Breast epithelium (tissue), 4 donors: ENCODE measurements at regions not wholly inside any gene's neighbourhood (a gene's known extent, or its start where the extent isn't known, plus 50 kb on each side); places are given as distances from the start of the nearest gene placed in this dataset.

Experiments used
- DNase-seq, 2 donors: peaks; one replicate each; pipeline ENCODE4 v3.0.0-alpha.2; 2019; ENCODE audit warnings: low spot score in 2 of 2
- H3K27ac ChIP-seq, 2 donors: fragments of 200-600 bp; sonication (generic) in 1 of 2; one replicate each; pipeline ENCODE4 v1.5.1; 2016 to 2019; ENCODE audit warnings: mild to moderate bottlenecking in 1 of 2
- H3K27me3 ChIP-seq, 2 donors: fragments of 200-600 bp; sonication (generic) in 1 of 2; one replicate each; pipeline versions ENCODE4 v1.5.1 to v1.6.0; 2017 to 2019; ENCODE audit warnings: control low read depth in 1 of 2, mild to moderate bottlenecking in 1 of 2
- H3K36me3 ChIP-seq: fragments of 200-600 bp; one replicate; pipeline ENCODE4 v1.5.1; 2019
- H3K4me1 ChIP-seq, 2 donors: fragments of 200-600 bp; sonication (generic); one replicate each; pipeline ENCODE4 v1.5.1; 2016 to 2019; ENCODE audit warnings: control low read depth in 1 of 2
- H3K4me3 ChIP-seq, 3 donors: fragments of 200-600 bp; sonication (generic); 1 replicate in 2 of 3; 2 replicates in 1 of 3; pipeline ENCODE4 v1.5.1; 2016 to 2019; ENCODE audit warnings: mild to moderate bottlenecking in 3 of 3, moderate library complexity in 2 of 3
- H3K9me3 ChIP-seq, 2 donors: fragments of 200-600 bp; sonication (generic) in 1 of 2; one replicate each; pipeline ENCODE4 v1.5.1; 2016 to 2019; ENCODE audit warnings: control low read depth in 1 of 2
- POLR2A ChIP-seq: fragments of 450-650 bp; IDR thresholded peaks from one replicate; pipeline ENCODE4 v1.6.1; 2016; ENCODE audit warnings: antibody characterized with exemption, mild to moderate bottlenecking, moderate library complexity
- POLR2AphosphoS5 ChIP-seq, 3 donors: sonication (generic); formaldehyde crosslinking; IDR thresholded peaks; one replicate each; pipeline ENCODE4 v1.6.1; 2017; ENCODE audit warnings: antibody characterized with exemption in 3 of 3
- intact Hi-C: fragments of 100-400 bp; cut with DNase I; formaldehyde crosslinking; loops from one replicate; pipeline ENCODE4 v1.15.1; 2023; ENCODE audit warnings: low total_unique reads
- TF ChIP-seq, protein P1 (sequence below), 3 donors: fragments of 450-650 bp; IDR thresholded peaks; one replicate each; pipeline ENCODE4 v1.5.1; 2016 to 2017; ENCODE audit warnings: antibody characterized with exemption in 3 of 3, mild to moderate bottlenecking in 3 of 3, moderate library complexity in 3 of 3

DNA sequence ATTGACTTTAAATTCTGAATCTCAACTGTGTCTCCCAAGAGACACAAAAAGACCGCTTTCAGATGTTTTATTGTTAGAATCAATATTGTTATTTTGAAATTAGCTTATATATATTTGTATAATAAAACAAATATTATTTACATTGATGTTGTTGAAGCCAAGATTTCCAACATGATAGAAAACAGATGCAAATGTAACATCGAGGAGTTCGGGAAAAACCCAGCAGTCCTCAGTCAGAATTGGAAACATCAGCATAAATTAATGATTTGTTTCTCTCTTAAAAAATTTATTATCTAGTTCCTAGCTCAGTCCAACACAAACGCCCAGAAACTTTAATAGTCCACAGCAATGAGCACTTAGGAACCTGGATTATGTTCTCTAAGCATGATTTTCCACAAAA lies 1330.4 kb downstream of the TBC1D22A start:
- DNase-seq = no peak
- TF ChIP-seq POLR2A (no peak), POLR2AphosphoS5 (IDR thresholded peaks at IDR 0.05) (no peak)
- TF ChIP-seq, protein P1, sequence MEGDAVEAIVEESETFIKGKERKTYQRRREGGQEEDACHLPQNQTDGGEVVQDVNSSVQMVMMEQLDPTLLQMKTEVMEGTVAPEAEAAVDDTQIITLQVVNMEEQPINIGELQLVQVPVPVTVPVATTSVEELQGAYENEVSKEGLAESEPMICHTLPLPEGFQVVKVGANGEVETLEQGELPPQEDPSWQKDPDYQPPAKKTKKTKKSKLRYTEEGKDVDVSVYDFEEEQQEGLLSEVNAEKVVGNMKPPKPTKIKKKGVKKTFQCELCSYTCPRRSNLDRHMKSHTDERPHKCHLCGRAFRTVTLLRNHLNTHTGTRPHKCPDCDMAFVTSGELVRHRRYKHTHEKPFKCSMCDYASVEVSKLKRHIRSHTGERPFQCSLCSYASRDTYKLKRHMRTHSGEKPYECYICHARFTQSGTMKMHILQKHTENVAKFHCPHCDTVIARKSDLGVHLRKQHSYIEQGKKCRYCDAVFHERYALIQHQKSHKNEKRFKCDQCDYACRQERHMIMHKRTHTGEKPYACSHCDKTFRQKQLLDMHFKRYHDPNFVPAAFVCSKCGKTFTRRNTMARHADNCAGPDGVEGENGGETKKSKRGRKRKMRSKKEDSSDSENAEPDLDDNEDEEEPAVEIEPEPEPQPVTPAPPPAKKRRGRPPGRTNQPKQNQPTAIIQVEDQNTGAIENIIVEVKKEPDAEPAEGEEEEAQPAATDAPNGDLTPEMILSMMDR (IDR thresholded peaks at IDR 0.05) = no peak
- H3K4me1 ChIP-seq = peaks cover 0 to 7% of the 10 kb centered on the region in 2 donors
- H3K27ac ChIP-seq = no peak overlapping the region
- no peaks in the 10 kb centered on the region for H3K9me3 ChIP-seq
- H3K36me3 ChIP-seq = no peaks in the 10 kb centered on the region
- intact Hi-C loops = no loop called here
- H3K4me3 ChIP-seq = no peak overlapping the region
- H3K27me3 ChIP-seq = peaks cover 0 to 21% of the 10 kb centered on the region in 2 donors

DNA sequence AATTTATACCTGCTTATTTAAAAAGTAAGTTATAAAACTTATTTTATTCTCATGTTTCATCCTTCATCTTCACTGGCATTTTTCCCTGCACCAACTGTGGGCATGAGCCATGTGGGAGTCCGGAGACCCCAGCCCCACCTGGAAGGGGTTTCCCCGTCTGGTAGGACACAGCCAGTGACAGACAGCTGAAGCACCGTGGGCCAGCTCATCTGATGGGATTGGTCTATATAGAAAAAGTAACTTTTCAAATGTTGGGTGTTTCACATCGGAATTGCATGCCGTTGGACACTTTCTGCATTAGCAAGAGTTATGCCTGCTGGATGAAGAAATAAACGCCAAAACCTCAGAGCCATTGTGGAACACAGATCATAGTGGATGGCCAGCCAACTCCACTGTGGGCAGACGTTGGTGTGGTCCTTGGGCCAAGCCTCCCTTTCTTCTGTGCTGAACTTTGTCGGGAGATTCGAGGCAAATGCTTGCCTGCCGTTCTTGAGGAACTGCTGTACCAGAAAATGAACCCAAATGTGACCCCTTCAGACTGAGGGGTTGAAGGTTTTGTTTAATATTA lies 1329.3 kb downstream of the TBC1D22A start:
- Histone ChIP-seq H3K4me3 (no peak overlapping the region), H3K9me3 (no peaks in the 10 kb centered on the region), H3K27me3 (peaks cover 0 to 10% of the 10 kb centered on the region in 2 donors), H3K4me1 (peaks cover 0 to 7% of the 10 kb centered on the region in 2 donors), H3K36me3 (no peaks in the 10 kb centered on the region), H3K27ac (no peak overlapping the region)
- TF ChIP-seq POLR2A (no peak), POLR2AphosphoS5 (IDR thresholded peaks at IDR 0.05) (no peak)
- TF ChIP-seq, protein P1 (IDR thresholded peaks at IDR 0.05) = no peak
- peak in 1 of 2 donors; percentile 46 for DNase-seq
- intact Hi-C loops = no loop called here

DNA sequence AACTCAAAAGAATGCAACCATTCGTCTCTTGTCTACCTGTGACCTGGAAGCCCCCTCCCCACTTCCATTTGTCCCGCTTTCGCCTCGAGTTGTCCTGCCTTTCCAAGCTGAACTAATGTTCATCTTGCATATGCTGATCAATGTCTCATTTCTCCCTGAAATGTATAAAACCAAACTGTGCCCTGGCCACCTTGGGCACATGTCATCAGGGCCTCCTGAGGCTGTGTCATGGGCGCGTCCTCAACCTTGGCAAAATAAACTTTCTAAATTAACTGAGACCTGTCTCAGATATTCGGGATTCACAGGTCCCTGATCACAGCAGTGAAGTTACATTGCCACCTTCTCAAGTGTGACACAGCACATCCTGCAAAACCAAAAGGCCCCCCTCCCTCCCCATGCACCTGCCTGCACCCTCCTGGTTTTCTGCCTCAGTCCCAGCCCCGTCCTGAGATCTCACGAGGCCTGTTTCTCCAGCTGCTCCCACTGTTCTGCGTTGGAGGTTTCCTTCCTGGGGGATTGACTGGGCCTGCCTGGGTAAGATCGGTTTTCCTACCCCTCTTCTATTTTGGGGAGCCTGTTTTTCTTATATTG lies 1328.7 kb downstream of the TBC1D22A start:
- Histone ChIP-seq H3K27ac (no peak overlapping the region), H3K27me3 (peaks cover 0 to 7% of the 10 kb centered on the region in 2 donors), H3K4me3 (no peak overlapping the region), H3K36me3 (no peaks in the 10 kb centered on the region), H3K4me1 (peaks cover 0 to 7% of the 10 kb centered on the region in 2 donors), H3K9me3 (no peaks in the 10 kb centered on the region)
- intact Hi-C loops = no loop called here
- TF ChIP-seq POLR2AphosphoS5 (IDR thresholded peaks at IDR 0.05) = no peak
- TF ChIP-seq, protein P1 (IDR thresholded peaks at IDR 0.05) = no peak
- no peak for TF ChIP-seq POLR2A
- DNase-seq = peak in 1 of 2 donors; percentile 25

DNA sequence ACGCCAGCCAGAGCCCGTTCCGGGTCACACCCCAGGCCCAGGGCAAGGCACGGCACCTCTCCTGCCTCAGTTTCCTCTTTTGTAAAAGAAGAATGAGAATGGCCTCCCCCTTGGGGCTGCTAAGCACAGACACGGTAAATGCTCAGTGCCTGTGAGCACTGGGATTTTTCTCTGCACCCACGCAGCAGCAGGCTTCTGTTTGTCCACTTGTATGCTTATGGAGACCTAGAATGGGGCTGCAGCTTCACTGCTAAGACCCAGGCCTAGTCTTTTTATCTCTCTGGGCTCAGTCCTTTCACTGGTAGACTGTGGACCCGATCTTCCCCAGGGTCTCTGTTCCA lies 1327.9 kb downstream of the TBC1D22A start:
- TF ChIP-seq, protein P1 (IDR thresholded peaks at IDR 0.05) = no peak
- TF ChIP-seq POLR2A (no peak), POLR2AphosphoS5 (IDR thresholded peaks at IDR 0.05) (peak in 1 of 3 donors; percentile 2)
- Histone ChIP-seq H3K9me3 (no peaks in the 10 kb centered on the region), H3K36me3 (no peaks in the 10 kb centered on the region), H3K4me3 (peak overlapping the region in 2 of 3 donors; percentile 8 to 48), H3K27me3 (peaks cover 0 to 14% of the 10 kb centered on the region in 2 donors), H3K27ac (peak overlapping the region in 1 of 2 donors; percentile 76), H3K4me1 (peaks cover 0 to 7% of the 10 kb centered on the region in 2 donors)
- intact Hi-C loops = no loop called here
- no peak for DNase-seq

DNA sequence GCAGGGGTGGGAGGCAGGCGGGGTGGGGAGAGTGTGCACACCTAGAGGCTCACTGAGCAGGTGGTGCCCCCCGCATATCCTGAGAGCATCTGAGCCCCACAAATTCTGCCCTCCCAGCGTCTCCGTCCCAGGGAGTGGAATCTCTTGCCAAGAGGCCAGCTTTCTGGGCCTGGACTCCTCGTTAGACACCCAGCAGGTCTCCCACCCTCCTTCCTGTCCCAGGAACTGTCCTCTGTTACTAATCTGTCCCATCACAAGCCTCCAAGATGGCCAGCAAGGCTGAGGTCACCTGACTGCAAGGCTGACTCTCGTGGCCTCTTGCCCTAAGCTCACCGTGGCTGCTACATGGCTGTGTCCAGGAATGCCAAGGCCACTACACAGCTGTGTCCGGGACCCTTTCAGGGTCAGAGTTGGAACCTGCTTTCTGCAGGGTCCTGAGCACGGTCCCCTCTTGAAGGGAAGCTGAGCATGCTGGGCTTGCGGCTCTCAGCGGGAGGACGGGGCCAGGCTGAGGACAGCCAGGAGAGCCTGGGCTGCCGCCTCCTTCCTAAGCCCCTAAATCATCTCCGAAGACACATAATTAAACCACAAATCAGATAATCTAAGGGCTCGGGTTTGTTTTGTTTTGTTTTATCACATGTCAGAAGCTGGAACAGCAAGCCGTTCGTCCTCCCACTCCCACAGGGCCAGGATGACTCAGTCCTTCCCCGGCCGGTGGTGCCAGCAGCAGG lies 1327.3 kb downstream of the TBC1D22A start:
- peak overlapping the region in 2 of 3 donors; percentile 8 to 48 for H3K4me3 ChIP-seq
- DNase-seq = peak; percentile 20 to 78
- no peak for TF ChIP-seq POLR2A
- peak in 1 of 3 donors; percentile 48 for TF ChIP-seq POLR2AphosphoS5 (IDR thresholded peaks at IDR 0.05)
- no peaks in the 10 kb centered on the region for H3K36me3 ChIP-seq
- H3K27me3 ChIP-seq = peaks cover 0 to 12% of the 10 kb centered on the region in 2 donors
- H3K9me3 ChIP-seq = no peaks in the 10 kb centered on the region
- H3K4me1 ChIP-seq = peaks cover 0 to 7% of the 10 kb centered on the region in 2 donors
- H3K27ac ChIP-seq = peak overlapping the region in 1 of 2 donors; percentile 76
- intact Hi-C loops = no loop called here
